ENCODE measurements at regions not wholly inside any gene's neighbourhood (a gene's known extent, or its start where the extent isn't known, plus 50 kb on each side); places are given as distances from the start of the nearest gene placed in this dataset.

DNA sequence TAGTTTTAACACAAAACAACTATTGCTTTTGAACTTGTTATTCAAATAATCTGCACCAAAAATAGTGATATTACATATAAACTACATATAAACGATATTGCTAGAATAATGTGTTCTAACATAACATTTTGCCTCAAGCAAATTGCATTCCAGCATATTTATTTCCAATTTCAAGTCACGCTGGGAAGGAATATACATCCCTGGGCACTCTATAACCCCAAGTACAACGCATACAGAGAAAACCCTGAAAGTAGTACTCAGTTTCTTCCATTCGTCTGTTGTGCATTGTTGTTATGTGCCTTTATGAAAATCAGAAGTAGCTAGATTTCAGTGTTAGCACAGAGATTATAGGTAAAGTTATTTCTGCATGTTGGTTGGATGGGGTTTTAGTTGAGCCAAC lies 251.5 kb downstream of the TUSC7 start:
- no peak overlapping the region for H3K4me3 ChIP-seq
- no peaks in the 10 kb centered on the region for H3K36me3 ChIP-seq
- ATAC-seq: no peak
- H3K4me1 ChIP-seq: no peaks in the 10 kb centered on the region
- no peaks in the 10 kb centered on the region for H3K27me3 ChIP-seq
- H3K27ac ChIP-seq: no peak overlapping the region
- no peak for TF ChIP-seq EP300 (IDR thresholded peaks at IDR 0.05)
- 72 to 75% methylated on average over 4 of the region's 4 CpGs for WGBS, 2 donors (ENCODE audit: low coverage in 1 of 2)
- no peaks in the 10 kb centered on the region for H3K9me3 ChIP-seq

DNA sequence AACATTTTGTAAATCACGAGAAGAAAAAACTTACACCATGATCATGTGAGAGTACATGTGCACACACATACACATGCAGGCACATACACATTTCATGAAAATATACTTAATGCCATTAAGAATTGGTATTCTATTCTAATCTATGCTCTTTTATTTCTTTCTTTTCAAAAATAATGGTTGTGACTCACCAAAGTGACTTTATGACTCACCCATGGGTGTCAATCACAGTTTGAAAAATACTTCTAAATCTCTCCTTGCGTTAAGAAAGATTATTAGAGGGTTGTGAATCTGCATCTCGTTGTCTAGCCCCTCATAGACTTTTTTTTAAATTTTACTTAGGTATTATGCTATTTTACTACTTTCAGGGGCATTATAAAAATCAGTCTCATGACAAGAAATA lies 254.2 kb downstream of the TUSC7 start:
- Histone ChIP-seq H3K4me1 (no peaks in the 10 kb centered on the region), H3K4me3 (no peak overlapping the region), H3K27me3 (no peaks in the 10 kb centered on the region), H3K27ac (no peak overlapping the region), H3K36me3 (no peaks in the 10 kb centered on the region), H3K9me3 (peaks cover 0 to 6% (median 0%) of the 10 kb centered on the region in 3 donors)
- ATAC-seq: no peak
- 78 to 80% methylated on average over 3 of the region's 3 CpGs for WGBS, 2 donors (ENCODE audit: low coverage in 1 of 2)
- TF ChIP-seq, protein P1, sequence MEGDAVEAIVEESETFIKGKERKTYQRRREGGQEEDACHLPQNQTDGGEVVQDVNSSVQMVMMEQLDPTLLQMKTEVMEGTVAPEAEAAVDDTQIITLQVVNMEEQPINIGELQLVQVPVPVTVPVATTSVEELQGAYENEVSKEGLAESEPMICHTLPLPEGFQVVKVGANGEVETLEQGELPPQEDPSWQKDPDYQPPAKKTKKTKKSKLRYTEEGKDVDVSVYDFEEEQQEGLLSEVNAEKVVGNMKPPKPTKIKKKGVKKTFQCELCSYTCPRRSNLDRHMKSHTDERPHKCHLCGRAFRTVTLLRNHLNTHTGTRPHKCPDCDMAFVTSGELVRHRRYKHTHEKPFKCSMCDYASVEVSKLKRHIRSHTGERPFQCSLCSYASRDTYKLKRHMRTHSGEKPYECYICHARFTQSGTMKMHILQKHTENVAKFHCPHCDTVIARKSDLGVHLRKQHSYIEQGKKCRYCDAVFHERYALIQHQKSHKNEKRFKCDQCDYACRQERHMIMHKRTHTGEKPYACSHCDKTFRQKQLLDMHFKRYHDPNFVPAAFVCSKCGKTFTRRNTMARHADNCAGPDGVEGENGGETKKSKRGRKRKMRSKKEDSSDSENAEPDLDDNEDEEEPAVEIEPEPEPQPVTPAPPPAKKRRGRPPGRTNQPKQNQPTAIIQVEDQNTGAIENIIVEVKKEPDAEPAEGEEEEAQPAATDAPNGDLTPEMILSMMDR (IDR thresholded peaks at IDR 0.05): no peak
- TF ChIP-seq EP300 (IDR thresholded peaks at IDR 0.05): no peak

DNA sequence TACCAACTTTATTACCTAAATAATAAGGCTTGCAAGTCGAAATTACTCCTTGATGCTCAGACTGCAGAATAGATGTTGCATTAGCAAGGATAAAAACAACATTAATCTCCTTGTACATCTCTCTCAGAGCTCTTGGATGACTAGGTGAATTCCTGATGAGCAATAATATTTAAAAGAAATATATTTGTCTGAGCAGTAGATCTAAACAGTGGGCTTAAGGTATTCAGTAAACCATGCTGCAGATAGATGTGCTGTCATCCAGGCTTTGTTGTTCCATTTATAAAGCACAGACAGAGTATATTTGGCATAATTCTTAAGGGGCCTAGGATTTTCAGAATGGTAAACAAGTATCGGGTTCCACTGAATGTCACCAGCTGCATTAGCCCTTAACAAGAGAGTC lies 257.1 kb downstream of the TUSC7 start:
- TF ChIP-seq POLR2A (IDR thresholded peaks at IDR 0.05): no peak
- TF ChIP-seq, protein P1 (IDR thresholded peaks at IDR 0.05): no peak
- no peak for TF ChIP-seq POLR2AphosphoS5 (IDR thresholded peaks at IDR 0.05)
- no peak for TF ChIP-seq EP300 (IDR thresholded peaks at IDR 0.05)
- 24 to 27% methylated on average over 2 of the region's 2 CpGs for WGBS, 2 donors (ENCODE audit: low coverage in 1 of 2)
- ATAC-seq: no peak
- no peak overlapping the region for H3K4me3 ChIP-seq
- peaks cover 0 to 6% (median 0%) of the 10 kb centered on the region in 3 donors for H3K9me3 ChIP-seq
- H3K4me1 ChIP-seq: no peaks in the 10 kb centered on the region
- no peaks in the 10 kb centered on the region for H3K27me3 ChIP-seq
- H3K36me3 ChIP-seq: no peaks in the 10 kb centered on the region
- no peak overlapping the region for H3K27ac ChIP-seq

DNA sequence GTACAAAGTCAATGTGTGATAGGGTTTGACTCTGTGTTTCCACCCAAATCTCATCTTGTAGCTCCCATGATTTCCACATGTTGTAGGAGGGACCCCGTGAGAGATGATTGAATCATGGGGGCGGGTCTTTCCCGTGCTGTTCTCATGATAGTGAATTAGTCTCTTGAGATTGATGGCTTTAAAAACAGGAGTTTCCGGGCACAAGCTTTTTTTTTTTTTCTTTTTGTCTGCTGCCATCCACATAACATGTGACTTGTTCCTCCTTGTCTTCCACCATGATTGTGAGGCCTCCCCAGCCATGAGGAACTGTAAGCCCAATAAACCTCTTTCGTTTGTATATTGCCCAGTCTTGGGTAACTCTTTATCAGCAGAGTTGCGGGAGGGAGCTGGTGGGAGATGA lies 259.6 kb downstream of the TUSC7 start:
- Histone ChIP-seq H3K36me3 (no peaks in the 10 kb centered on the region), H3K27ac (no peak overlapping the region), H3K4me1 (no peaks in the 10 kb centered on the region), H3K9me3 (peaks cover 0 to 6% (median 0%) of the 10 kb centered on the region in 3 donors), H3K4me3 (no peak overlapping the region), H3K27me3 (no peaks in the 10 kb centered on the region)
- 68 to 79% methylated on average over 5 to 6 of the region's 6 CpGs for WGBS, 2 donors (ENCODE audit: low coverage in 1 of 2)
- no peak for TF ChIP-seq POLR2AphosphoS5 (IDR thresholded peaks at IDR 0.05)
- no peak for TF ChIP-seq EP300 (IDR thresholded peaks at IDR 0.05)
- no peak for TF ChIP-seq POLR2A (IDR thresholded peaks at IDR 0.05)
- TF ChIP-seq, protein P1 (IDR thresholded peaks at IDR 0.05): no peak
- no peak for ATAC-seq

DNA sequence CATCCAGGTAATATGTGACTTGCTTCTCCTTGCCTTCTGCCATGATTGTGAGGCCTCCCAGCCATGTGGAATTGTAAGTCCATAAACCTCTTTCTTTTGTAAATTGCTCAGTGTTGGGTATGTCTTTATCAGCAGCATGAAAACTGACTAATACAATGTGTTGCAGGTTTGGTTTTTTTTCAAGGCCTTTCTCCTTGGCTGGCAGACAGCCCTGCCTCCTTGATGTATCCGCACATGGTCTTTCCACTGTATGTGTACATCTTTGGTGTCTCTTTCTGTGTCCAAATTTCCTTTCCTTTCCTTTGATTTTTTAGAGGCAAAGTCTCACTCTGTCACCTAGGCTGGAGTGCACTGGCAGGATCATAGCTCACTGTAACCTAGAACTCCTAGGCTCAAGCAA lies 260.1 kb downstream of the TUSC7 start:
- Histone ChIP-seq H3K4me1 (no peaks in the 10 kb centered on the region), H3K27ac (no peak overlapping the region), H3K36me3 (no peaks in the 10 kb centered on the region), H3K9me3 (peaks cover 0 to 6% (median 0%) of the 10 kb centered on the region in 3 donors), H3K27me3 (no peaks in the 10 kb centered on the region), H3K4me3 (no peak overlapping the region)
- TF ChIP-seq POLR2A (IDR thresholded peaks at IDR 0.05) (no peak), POLR2AphosphoS5 (IDR thresholded peaks at IDR 0.05) (no peak), EP300 (IDR thresholded peaks at IDR 0.05) (no peak)
- TF ChIP-seq, protein P1 (IDR thresholded peaks at IDR 0.05): no peak
- 83 to 90% methylated on average over 1 of the region's 1 CpG for WGBS, 2 donors (ENCODE audit: low coverage in 1 of 2)
- ATAC-seq: no peak
